H9 (cell line): ENCODE measurements at regions not wholly inside any gene's neighbourhood (a gene's known extent, or its start where the extent isn't known, plus 50 kb on each side); places are given as distances from the start of the nearest gene placed in this dataset.

Source experiments
- DNase-seq: peaks from one replicate; pipeline ENCODE4 v3.0.0-alpha.2; 2017
- H2AFZ ChIP-seq: one replicate; pipeline ENCODE4 v1.6.1; 2013; ENCODE audit warnings: mild to moderate bottlenecking, low read length, control low read depth, moderate library complexity
- H2AK5ac ChIP-seq: 2 replicates; pipeline ENCODE4 v1.6.1; 2013; ENCODE audit warnings: low read length, control low read depth, mixed read lengths; ENCODE audit not compliant: insufficient read length
- H2BK120ac ChIP-seq: one replicate; pipeline ENCODE4 v1.6.1; 2013; ENCODE audit warnings: low read depth, mild to moderate bottlenecking, low read length, control low read depth, inconsistent platforms; ENCODE audit not compliant: poor library complexity, severe bottlenecking
- H2BK12ac ChIP-seq: 2 replicates; pipeline ENCODE4 v1.6.1; 2013; ENCODE audit warnings: low read length, control low read depth, mixed read lengths, low read depth; ENCODE audit not compliant: insufficient read length
- H2BK15ac ChIP-seq: 2 replicates; pipeline ENCODE4 v1.6.1; 2013; ENCODE audit warnings: low read depth, low read length, control low read depth
- H2BK20ac ChIP-seq: one replicate; pipeline ENCODE4 v1.6.1; 2013; ENCODE audit warnings: low read depth, mild to moderate bottlenecking, low read length, control low read depth, inconsistent platforms; ENCODE audit not compliant: poor library complexity, severe bottlenecking
- H2BK5ac ChIP-seq: 2 replicates; pipeline ENCODE4 v1.6.1; 2013; ENCODE audit warnings: low read length, control low read depth, mixed read lengths; ENCODE audit not compliant: insufficient read length
- H3K14ac ChIP-seq: 2 replicates; pipeline ENCODE4 v1.6.1; 2013; ENCODE audit warnings: low read length, control low read depth; ENCODE audit not compliant: insufficient read depth
- H3K18ac ChIP-seq: 2 replicates; pipeline ENCODE4 v1.6.1; 2013; ENCODE audit warnings: low read depth, mild to moderate bottlenecking, mixed read lengths, low read length, control low read depth; ENCODE audit not compliant: insufficient read length
- H3K23ac ChIP-seq: 2 replicates; pipeline ENCODE4 v1.6.1; 2013; ENCODE audit warnings: low read length, control low read depth, mixed read lengths, low read depth; ENCODE audit not compliant: insufficient read length
- H3K23me2 ChIP-seq: 2 replicates; pipeline ENCODE4 v1.6.1; 2013; ENCODE audit warnings: low read depth, mild to moderate bottlenecking, mixed read lengths, low read length, control low read depth; ENCODE audit not compliant: insufficient read length, poor library complexity, severe bottlenecking
- H3K27ac ChIP-seq: 2 replicates; pipeline ENCODE4 v1.5.1; 2013; ENCODE audit warnings: low read length, control low read depth, mixed read lengths, low read depth; ENCODE audit not compliant: insufficient read length
- H3K27me3 ChIP-seq: 2 replicates; pipeline ENCODE4 v1.6.1; 2013; ENCODE audit warnings: low read length, control low read depth, inconsistent platforms; ENCODE audit not compliant: insufficient read depth
- H3K4ac ChIP-seq: 2 replicates; pipeline ENCODE4 v1.6.1; 2013; ENCODE audit warnings: low read depth, mild to moderate bottlenecking, control low read depth, inconsistent platforms, low read length, moderate library complexity
- H3K4me1 ChIP-seq: 2 replicates; pipeline ENCODE4 v1.6.1; 2013; ENCODE audit warnings: low read length, control low read depth, inconsistent platforms; ENCODE audit not compliant: insufficient read depth
- H3K4me2 ChIP-seq: 2 replicates; pipeline ENCODE4 v1.6.1; 2013; ENCODE audit warnings: low read length, control low read depth, mixed read lengths; ENCODE audit not compliant: insufficient read length, insufficient read depth
- H3K56ac ChIP-seq: 2 replicates; pipeline ENCODE4 v1.6.1; 2013; ENCODE audit warnings: low read depth, mild to moderate bottlenecking, mixed read lengths, low read length, control low read depth; ENCODE audit not compliant: insufficient read length
- H3K79me1 ChIP-seq: 2 replicates; pipeline ENCODE4 v1.6.1; 2013; ENCODE audit warnings: low read depth, mild to moderate bottlenecking, moderate library complexity, low read length, control low read depth, inconsistent platforms; ENCODE audit not compliant: insufficient read depth, poor library complexity, severe bottlenecking
- H3K79me2 ChIP-seq: 2 replicates; pipeline ENCODE4 v1.6.1; 2013; ENCODE audit warnings: low read length, control low read depth, inconsistent platforms; ENCODE audit not compliant: insufficient read depth
- H3K9ac ChIP-seq: 2 replicates; pipeline ENCODE4 v1.6.1; 2013; ENCODE audit warnings: low read length, control low read depth, mixed read lengths; ENCODE audit not compliant: insufficient read length; ENCODE audit errors: extremely low read depth
- H3K9me3 ChIP-seq: one replicate; pipeline ENCODE4 v1.6.1; 2013; ENCODE audit warnings: low read depth, low read length, inconsistent platforms; ENCODE audit not compliant: control insufficient read depth
- H3T11ph ChIP-seq: one replicate; pipeline ENCODE4 v1.6.1; 2013; ENCODE audit warnings: mild to moderate bottlenecking, low read length, control low read depth, inconsistent platforms
- H4K20me1 ChIP-seq: one replicate; pipeline ENCODE4 v1.6.1; 2013; ENCODE audit not compliant: control insufficient read depth, insufficient read length, insufficient read depth
- H4K5ac ChIP-seq: 2 replicates; pipeline ENCODE4 v1.6.1; 2013; ENCODE audit warnings: low read depth, mild to moderate bottlenecking, mixed read lengths, low read length, control low read depth; ENCODE audit not compliant: insufficient read length
- H4K8ac ChIP-seq: replicated peaks from 2 replicates; pipeline ENCODE4 v1.6.1; 2013; ENCODE audit warnings: low read length, control low read depth, mixed read lengths, low read depth; ENCODE audit not compliant: insufficient read length
- H4K91ac ChIP-seq: 2 replicates; pipeline ENCODE4 v1.6.1; 2013; ENCODE audit warnings: low read depth, mild to moderate bottlenecking, moderate library complexity, mixed read lengths, low read length, control low read depth; ENCODE audit not compliant: insufficient read length
- H3K27ac Mint-ChIP-seq, 3 experiments: 2 replicates in 2 of 3; 3 replicates in 1 of 3; pipeline ENCODE4 v1.8.0; 2020 to 2021; ENCODE audit warnings: mixed read lengths in 3 of 3, mild to moderate bottlenecking in 1 of 3, moderate library complexity in 1 of 3
- H3K27me3 Mint-ChIP-seq: 2 replicates; pipeline ENCODE4 v1.8.0; 2021; ENCODE audit warnings: low read depth, mild to moderate bottlenecking, moderate library complexity, mixed read lengths
- H3K36me3 Mint-ChIP-seq, 3 experiments: 2 replicates in 2 of 3; 3 replicates in 1 of 3; pipeline ENCODE4 v1.8.0; 2020 to 2021; ENCODE audit warnings: low read depth in 3 of 3, mixed read lengths in 3 of 3; ENCODE audit not compliant: insufficient read depth in 1 of 3
- H3K4me1 Mint-ChIP-seq, 2 experiments: 2 replicates each; pipeline ENCODE4 v1.8.0; 2020; ENCODE audit warnings: mixed read lengths in 2 of 2
- H3K4me3 Mint-ChIP-seq, 2 experiments: 2 replicates in 1 of 2; 3 replicates in 1 of 2; pipeline ENCODE4 v1.8.0; 2020 to 2021; ENCODE audit warnings: mild to moderate bottlenecking in 2 of 2, mixed read lengths in 2 of 2, moderate library complexity in 1 of 2
- H3K9me3 Mint-ChIP-seq, 2 experiments: 2 replicates in 1 of 2; 3 replicates in 1 of 2; pipeline ENCODE4 v1.8.0; 2020; ENCODE audit warnings: mild to moderate bottlenecking in 2 of 2, mixed read lengths in 2 of 2, moderate library complexity in 1 of 2
- WGBS: extraction: QIAGEN DNeasy Blood & Tissue Kit; methylation state at CpG from one replicate; pipeline ENCODE4 v1.1.7; 2013; ENCODE audit warnings: missing lambda C conversion rate, low lambda C conversion rate, mixed read lengths; ENCODE audit not compliant: insufficient read length; ENCODE audit errors: extremely low coverage; 5-methylcytosine and 5-hydroxymethylcytosine counted together
- TF ChIP-seq, protein P1 (sequence below): fragments of 200-600 bp; sonication (generic); conservative IDR thresholded peaks from 3 replicates; pipeline ENCODE4 v1.8.0; 2021; ENCODE audit warnings: antibody characterized with exemption, mild to moderate bottlenecking

GRCh38 chr10:60531006-60531405 is 141.3 kb upstream of the ANK3 start:
- H4K20me1 ChIP-seq = no peaks in the 10 kb centered on the region
- H4K91ac ChIP-seq = no peak overlapping the region
- Mint-ChIP-seq H3K9me3 (no peaks in the 10 kb centered on the region; a peak in 1 of 5 replicates), H3K27ac (no peak overlapping the region), H3K27me3 (no peaks in the 10 kb centered on the region), H3K4me1 (peaks cover 12 to 21% of the 10 kb centered on the region in 2 experiments), H3K36me3 (no peaks in the 10 kb centered on the region; a peak in 1 of 7 replicates), H3K4me3 (no peak overlapping the region)
- no CpG with 5 or more reads among the region's 2 CpGs for WGBS
- no peak overlapping the region for H3K9ac ChIP-seq
- no peak overlapping the region for H3K18ac ChIP-seq
- H2BK5ac ChIP-seq = no peak overlapping the region
- H3K4me2 ChIP-seq = no peak overlapping the region
- no peak overlapping the region for H2BK20ac ChIP-seq
- H3K23me2 ChIP-seq = no peaks in the 10 kb centered on the region
- H3K4me1 ChIP-seq = no peaks in the 10 kb centered on the region; the same call in 1 of the 2 replicates
- H3K79me1 ChIP-seq = no peaks in the 10 kb centered on the region
- TF ChIP-seq, protein P1, sequence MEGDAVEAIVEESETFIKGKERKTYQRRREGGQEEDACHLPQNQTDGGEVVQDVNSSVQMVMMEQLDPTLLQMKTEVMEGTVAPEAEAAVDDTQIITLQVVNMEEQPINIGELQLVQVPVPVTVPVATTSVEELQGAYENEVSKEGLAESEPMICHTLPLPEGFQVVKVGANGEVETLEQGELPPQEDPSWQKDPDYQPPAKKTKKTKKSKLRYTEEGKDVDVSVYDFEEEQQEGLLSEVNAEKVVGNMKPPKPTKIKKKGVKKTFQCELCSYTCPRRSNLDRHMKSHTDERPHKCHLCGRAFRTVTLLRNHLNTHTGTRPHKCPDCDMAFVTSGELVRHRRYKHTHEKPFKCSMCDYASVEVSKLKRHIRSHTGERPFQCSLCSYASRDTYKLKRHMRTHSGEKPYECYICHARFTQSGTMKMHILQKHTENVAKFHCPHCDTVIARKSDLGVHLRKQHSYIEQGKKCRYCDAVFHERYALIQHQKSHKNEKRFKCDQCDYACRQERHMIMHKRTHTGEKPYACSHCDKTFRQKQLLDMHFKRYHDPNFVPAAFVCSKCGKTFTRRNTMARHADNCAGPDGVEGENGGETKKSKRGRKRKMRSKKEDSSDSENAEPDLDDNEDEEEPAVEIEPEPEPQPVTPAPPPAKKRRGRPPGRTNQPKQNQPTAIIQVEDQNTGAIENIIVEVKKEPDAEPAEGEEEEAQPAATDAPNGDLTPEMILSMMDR = no peak
- H3K4ac ChIP-seq = no peak overlapping the region
- H3K14ac ChIP-seq = no peak overlapping the region
- no peaks in the 10 kb centered on the region for H3K9me3 ChIP-seq
- H4K8ac ChIP-seq = no peak overlapping the region
- H3K27me3 ChIP-seq = no peaks in the 10 kb centered on the region
- H4K5ac ChIP-seq = no peak overlapping the region
- H2BK120ac ChIP-seq = no peak overlapping the region
- H3K56ac ChIP-seq = no peak overlapping the region
- H3K79me2 ChIP-seq = no peaks in the 10 kb centered on the region
- no peak overlapping the region for H2BK15ac ChIP-seq
- no peak overlapping the region for H2AFZ ChIP-seq
- no peak overlapping the region for H3K23ac ChIP-seq
- H2BK12ac ChIP-seq = no peak overlapping the region
- no peak overlapping the region for H3T11ph ChIP-seq
- no peak for DNase-seq
- H3K27ac ChIP-seq = no peak overlapping the region
- H2AK5ac ChIP-seq = no peak overlapping the region
